ENCODE measurements at regions not wholly inside any gene's neighbourhood (a gene's known extent, or its start where the extent isn't known, plus 50 kb on each side); places are given as distances from the start of the nearest gene placed in this dataset.
A peak's percentile ranks its signal among the peaks of the same experiment; 100 is the strongest.

GRCh38 chr3:182682263-182683241 lies 110.8 kb upstream of the ATP11B start:
- peak; percentile 66 for DNase-seq (ENCODE audit: insufficient read length, low spot score)
- TF ChIP-seq TAF1 (IDR thresholded peaks at IDR 0.05; ENCODE audit: low read depth, low read length) (no peak), PAX5 (IDR thresholded peaks at IDR 0.05; ENCODE audit: insufficient read depth, low read length, severe bottlenecking) (no peak), POLR2A (IDR thresholded peaks at IDR 0.05; ENCODE audit: low read depth, low read length) (no peak), POU2F2 (IDR thresholded peaks at IDR 0.05; ENCODE audit: low read depth, low read length) (no peak), POLR2AphosphoS5 (IDR thresholded peaks at IDR 0.05; ENCODE audit: low read depth, low read length) (no peak), SPI1 (IDR thresholded peaks at IDR 0.05; ENCODE audit: low read depth, low read length) (no peak)
- peak; percentile 74 for FAIRE-seq

GRCh38 chr3:182683453-182683852 lies 109.9 kb upstream of the ATP11B start:
- FAIRE-seq (peak; percentile 50), DNase-seq (ENCODE audit: insufficient read length, low spot score) (peak; percentile 25)
- TF ChIP-seq TAF1 (IDR thresholded peaks at IDR 0.05; ENCODE audit: low read depth, low read length) (no peak), PAX5 (IDR thresholded peaks at IDR 0.05; ENCODE audit: insufficient read depth, low read length, severe bottlenecking) (no peak), POLR2A (IDR thresholded peaks at IDR 0.05; ENCODE audit: low read depth, low read length) (no peak), POU2F2 (IDR thresholded peaks at IDR 0.05; ENCODE audit: low read depth, low read length) (no peak), SPI1 (IDR thresholded peaks at IDR 0.05; ENCODE audit: low read depth, low read length) (no peak), POLR2AphosphoS5 (IDR thresholded peaks at IDR 0.05; ENCODE audit: low read depth, low read length) (no peak)

- TF ChIP-seq POLR2A (IDR thresholded peaks at IDR 0.05; ENCODE audit: low read depth, low read length) (no peak), PAX5 (IDR thresholded peaks at IDR 0.05; ENCODE audit: insufficient read depth, low read length, severe bottlenecking) (no peak), POU2F2 (IDR thresholded peaks at IDR 0.05; ENCODE audit: low read depth, low read length) (no peak), POLR2AphosphoS5 (IDR thresholded peaks at IDR 0.05; ENCODE audit: low read depth, low read length) (no peak), TAF1 (IDR thresholded peaks at IDR 0.05; ENCODE audit: low read depth, low read length) (no peak), SPI1 (IDR thresholded peaks at IDR 0.05; ENCODE audit: low read depth, low read length) (no peak)
- FAIRE-seq (peak; percentile 9), DNase-seq (ENCODE audit: insufficient read length, low spot score) (no peak)
Measured at GRCh38 chr3:182683858-182684257, 109.4 kb upstream of the ATP11B start.

- FAIRE-seq: no peak
- DNase-seq (ENCODE audit: insufficient read length, low spot score): no peak
Measured at GRCh38 chr3:182686033-182686886, 107.0 kb upstream of the ATP11B start.

GRCh38 chr3:182690172-182690571 lies 103.1 kb upstream of the ATP11B start:
- TF ChIP-seq PAX5 (IDR thresholded peaks at IDR 0.05; ENCODE audit: insufficient read depth, low read length, severe bottlenecking) (no peak), POLR2AphosphoS5 (IDR thresholded peaks at IDR 0.05; ENCODE audit: low read depth, low read length) (no peak), TAF1 (IDR thresholded peaks at IDR 0.05; ENCODE audit: low read depth, low read length) (no peak), POLR2A (IDR thresholded peaks at IDR 0.05; ENCODE audit: low read depth, low read length) (no peak), POU2F2 (IDR thresholded peaks at IDR 0.05; ENCODE audit: low read depth, low read length) (no peak), SPI1 (IDR thresholded peaks at IDR 0.05; ENCODE audit: low read depth, low read length) (no peak)
- DNase-seq (ENCODE audit: insufficient read length, low spot score) (no peak), FAIRE-seq (no peak)

More at GRCh38 chr3:182686033-182686886, 107.0 kb upstream of the ATP11B start:
- TF ChIP-seq SPI1 (IDR thresholded peaks at IDR 0.05; ENCODE audit: low read depth, low read length) (peak; percentile 71), POLR2AphosphoS5 (IDR thresholded peaks at IDR 0.05; ENCODE audit: low read depth, low read length) (no peak), POLR2A (IDR thresholded peaks at IDR 0.05; ENCODE audit: low read depth, low read length) (no peak)

GRCh38 chr3:182692021-182692420 lies 101.3 kb upstream of the ATP11B start:
- DNase-seq (ENCODE audit: insufficient read length, low spot score) (no peak), FAIRE-seq (peak; percentile 63)
- no peak for TF ChIP-seq TAF1 (IDR thresholded peaks at IDR 0.05; ENCODE audit: low read depth, low read length)
- peak; percentile 71 for TF ChIP-seq PAX5 (IDR thresholded peaks at IDR 0.05; ENCODE audit: insufficient read depth, low read length, severe bottlenecking)
- TF ChIP-seq SPI1 (IDR thresholded peaks at IDR 0.05; ENCODE audit: low read depth, low read length): no peak

- TF ChIP-seq POLR2A (IDR thresholded peaks at IDR 0.05; ENCODE audit: low read depth, low read length) (no peak), POU2F2 (IDR thresholded peaks at IDR 0.05; ENCODE audit: low read depth, low read length) (no peak), POLR2AphosphoS5 (IDR thresholded peaks at IDR 0.05; ENCODE audit: low read depth, low read length) (no peak), PAX5 (IDR thresholded peaks at IDR 0.05; ENCODE audit: insufficient read depth, low read length, severe bottlenecking) (no peak), SPI1 (IDR thresholded peaks at IDR 0.05; ENCODE audit: low read depth, low read length) (no peak), TAF1 (IDR thresholded peaks at IDR 0.05; ENCODE audit: low read depth, low read length) (no peak)
- DNase-seq (ENCODE audit: insufficient read length, low spot score) (no peak), FAIRE-seq (no peak)
Measured at GRCh38 chr3:182692695-182693094, 100.6 kb upstream of the ATP11B start.

GRCh38 chr3:182693723-182694122 lies 99.6 kb upstream of the ATP11B start:
- TF ChIP-seq SPI1 (IDR thresholded peaks at IDR 0.05; ENCODE audit: low read depth, low read length) (no peak), PAX5 (IDR thresholded peaks at IDR 0.05; ENCODE audit: insufficient read depth, low read length, severe bottlenecking) (no peak), TAF1 (IDR thresholded peaks at IDR 0.05; ENCODE audit: low read depth, low read length) (no peak), POU2F2 (IDR thresholded peaks at IDR 0.05; ENCODE audit: low read depth, low read length) (no peak), POLR2AphosphoS5 (IDR thresholded peaks at IDR 0.05; ENCODE audit: low read depth, low read length) (no peak)
- DNase-seq (ENCODE audit: insufficient read length, low spot score): no peak
- no peak for FAIRE-seq

- TF ChIP-seq PAX5 (IDR thresholded peaks at IDR 0.05; ENCODE audit: insufficient read depth, low read length, severe bottlenecking) (no peak), POU2F2 (IDR thresholded peaks at IDR 0.05; ENCODE audit: low read depth, low read length) (no peak), SPI1 (IDR thresholded peaks at IDR 0.05; ENCODE audit: low read depth, low read length) (no peak), TAF1 (IDR thresholded peaks at IDR 0.05; ENCODE audit: low read depth, low read length) (no peak), POLR2A (IDR thresholded peaks at IDR 0.05; ENCODE audit: low read depth, low read length) (no peak), POLR2AphosphoS5 (IDR thresholded peaks at IDR 0.05; ENCODE audit: low read depth, low read length) (no peak)
- DNase-seq (ENCODE audit: insufficient read length, low spot score) (no peak), FAIRE-seq (no peak)
Measured at GRCh38 chr3:182696916-182697315, 96.4 kb upstream of the ATP11B start.
